ENCODE measurements at regions not wholly inside any gene's neighbourhood (a gene's known extent, or its start where the extent isn't known, plus 50 kb on each side); places are given as distances from the start of the nearest gene placed in this dataset.

GRCh38 chr18:45423659-45424058 is 191.6 kb upstream of the SLC14A2 start:
- H3K9me3 ChIP-seq (ENCODE audit: control insufficient read depth, insufficient read depth, low read depth, low read length): no peaks in the 10 kb centered on the region; the same call in 1 of the 2 replicates
- TF ChIP-seq ATF2 (tag by site-specific recombination; IDR thresholded peaks at IDR 0.05; ENCODE audit: low read depth): peak; percentile 9; the same call in 1 of the 2 replicates
- peak; percentile 16; the same call in 1 of the 2 replicates for TF ChIP-seq ZNF629 (tag by site-specific recombination; IDR thresholded peaks at IDR 0.05)
- TF ChIP-seq OSR2 (tag by site-specific recombination; IDR thresholded peaks at IDR 0.05): peak; percentile 27; the same call in 1 of the 2 replicates
- TF ChIP-seq ZBTB17 (tag by site-specific recombination; IDR thresholded peaks at IDR 0.05): no peak
- no peak for TF ChIP-seq ZBTB6 (tag by site-specific recombination; IDR thresholded peaks at IDR 0.05)
- TF ChIP-seq PRDM6 (tag by site-specific recombination; IDR thresholded peaks at IDR 0.05): peak; percentile 51; the same call in 1 of the 2 replicates
- H3K36me3 ChIP-seq (ENCODE audit: control insufficient read depth in 2 of 2, insufficient read depth in 1 of 2, low read length in 2 of 2): no peaks in the 10 kb centered on the region
- CTCF ChIA-PET: interaction anchor here (1.0 kb wide), 1 partner anchor 11 kb away, joined by 3 read pairs; no protein-coding TSS in a partner anchor
- 0 out of 2 replicates have a peak, but pooled peaks cover 7% of the 10 kb centered on the region for H3K4me1 ChIP-seq (ENCODE audit: control insufficient read depth, insufficient read depth, low read length)
- no peak overlapping the region for H3K27ac ChIP-seq (ENCODE audit: extremely low read depth, low read depth, low read length)
- POLR2A ChIA-PET: no interaction called here
- H3K4me3 ChIP-seq (ENCODE audit: low read depth, low read length): no peak overlapping the region

- TF ChIP-seq EGR2 (tag by site-specific recombination; IDR thresholded peaks at IDR 0.05; ENCODE audit: low read depth): no peak
- no peak for TF ChIP-seq ZBTB44 (tag by site-specific recombination; IDR thresholded peaks at IDR 0.05)
- TF ChIP-seq ZNF26 (tag by site-specific recombination; IDR thresholded peaks at IDR 0.05): no peak
- TF ChIP-seq ZNF76 (tag by site-specific recombination; IDR thresholded peaks at IDR 0.05; ENCODE audit: borderline replicate concordance, low read depth): no peak
- TF ChIP-seq PRDM10 (tag by site-specific recombination; IDR thresholded peaks at IDR 0.05): no peak
- no peak overlapping the region for H3K4me3 ChIP-seq (ENCODE audit: low read depth, low read length)
- ChIA-PET CTCF (no interaction called here), POLR2A (no interaction called here)
- no peaks in the 10 kb centered on the region; the same call in 1 of the 2 replicates for H3K9me3 ChIP-seq (ENCODE audit: control insufficient read depth, insufficient read depth, low read depth, low read length)
- no peak overlapping the region for H3K27ac ChIP-seq (ENCODE audit: extremely low read depth, low read depth, low read length)
- H3K36me3 ChIP-seq (ENCODE audit: control insufficient read depth in 2 of 2, insufficient read depth in 1 of 2, low read length in 2 of 2): no peaks in the 10 kb centered on the region
- no peaks in the 10 kb centered on the region for H3K4me1 ChIP-seq (ENCODE audit: control insufficient read depth, insufficient read depth, low read length)
Observed at GRCh38 chr18:45430041-45430440, 185.2 kb upstream of the SLC14A2 start.

All from HEK293 (cell line).